COLO829 (cell line): ENCODE measurements at regions not wholly inside any gene's neighbourhood (a gene's known extent, or its start where the extent isn't known, plus 50 kb on each side); places are given as distances from the start of the nearest gene placed in this dataset.
"Not testable (repeated sequence)": the region's sequence is repeated elsewhere in the genome, so short reads cannot be mapped to it uniquely, and the experiment has no call there.

Source experiments
- DNase-seq: peaks from one replicate; pipeline ENCODE4 v3.0.0; 2012; ENCODE audit warnings: low spot score

- not testable (repeated sequence) for DNase-seq
Observed at GRCh38 chr17:20683651-20684229, 104.2 kb downstream of the CDRT15L2 start.

- not testable (repeated sequence) for DNase-seq
Observed at GRCh38 chr17:20684975-20685374, 105.5 kb downstream of the CDRT15L2 start.

GRCh38 chr17:20687584-20687983 lies 108.1 kb downstream of the CDRT15L2 start:
- not testable (repeated sequence) for DNase-seq

GRCh38 chr17:20689170-20689749 lies 109.7 kb downstream of the CDRT15L2 start:
- DNase-seq: not testable (repeated sequence)

GRCh38 chr17:20692706-20693105 lies 113.2 kb downstream of the CDRT15L2 start:
- DNase-seq: not testable (repeated sequence)

- DNase-seq: not testable (repeated sequence)
Observed at GRCh38 chr17:20695871-20696270, 116.3 kb downstream of the CDRT15L2 start.

- not testable (repeated sequence) for DNase-seq
Observed at GRCh38 chr17:20698463-20699206, 119.1 kb downstream of the CDRT15L2 start.

- not testable (repeated sequence) for DNase-seq
Observed at GRCh38 chr17:20700528-20700927, 121.0 kb downstream of the CDRT15L2 start.

- DNase-seq: not testable (repeated sequence)
Observed at GRCh38 chr17:20701366-20701765, 121.8 kb downstream of the CDRT15L2 start.

GRCh38 chr17:20702692-20703091 lies 123.2 kb downstream of the CDRT15L2 start:
- no peak for DNase-seq

GRCh38 chr17:20703781-20704180 lies 124.3 kb downstream of the CDRT15L2 start:
- no peak for DNase-seq

- DNase-seq: not testable (repeated sequence)
Observed at GRCh38 chr17:20705186-20705585, 125.7 kb downstream of the CDRT15L2 start.

GRCh38 chr17:20706751-20707373 lies 127.3 kb downstream of the CDRT15L2 start:
- DNase-seq: no peak

- DNase-seq: not testable (repeated sequence)
Observed at GRCh38 chr17:20708821-20709220, 129.3 kb downstream of the CDRT15L2 start.

GRCh38 chr17:20716481-20716880 lies 137.0 kb downstream of the CDRT15L2 start:
- not testable (repeated sequence) for DNase-seq

GRCh38 chr17:20721171-20721570 lies 141.6 kb downstream of the CDRT15L2 start:
- peak; percentile 2 for DNase-seq

GRCh38 chr17:20724391-20724790 lies 144.9 kb downstream of the CDRT15L2 start:
- DNase-seq: not testable (repeated sequence)

GRCh38 chr17:20727201-20727600 lies 147.7 kb downstream of the CDRT15L2 start:
- DNase-seq: not testable (repeated sequence)

- no peak for DNase-seq
Observed at GRCh38 chr17:20728181-20728580, 148.7 kb downstream of the CDRT15L2 start.

- DNase-seq: not testable (repeated sequence)
Observed at GRCh38 chr17:20731131-20731530, 151.6 kb downstream of the CDRT15L2 start.

GRCh38 chr17:20733923-20734322 lies 154.4 kb downstream of the CDRT15L2 start:
- DNase-seq: no peak

- no peak for DNase-seq
Observed at GRCh38 chr17:20735796-20736195, 156.3 kb downstream of the CDRT15L2 start.

- not testable (repeated sequence) for DNase-seq
Observed at GRCh38 chr17:20737636-20738035, 158.1 kb downstream of the CDRT15L2 start.
